ENCODE measurements at regions not wholly inside any gene's neighbourhood (a gene's known extent, or its start where the extent isn't known, plus 50 kb on each side); places are given as distances from the start of the nearest gene placed in this dataset.

DNA sequence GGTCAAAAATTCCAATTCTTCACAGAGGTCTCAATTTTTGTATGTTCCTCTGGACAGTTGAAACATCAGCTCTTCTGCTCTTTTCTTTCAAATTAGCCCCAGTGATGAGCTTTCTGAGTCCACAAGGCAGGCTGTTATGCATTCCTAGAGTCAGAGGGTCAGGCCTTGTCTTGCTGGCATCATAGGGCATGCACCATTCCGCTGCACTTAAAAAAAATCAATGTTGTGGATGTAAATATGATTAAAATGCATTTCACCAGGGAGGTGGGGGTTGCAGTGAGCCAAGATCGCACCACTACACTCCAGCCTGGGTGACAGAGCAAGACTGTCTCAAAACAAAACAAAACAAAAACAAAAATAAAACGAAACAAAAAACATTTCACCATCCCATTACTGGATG lies 465.3 kb downstream of the EIPR1 start:
- Mint-ChIP-seq H3K4me1 (ENCODE audit: low read depth) (no peaks in the 10 kb centered on the region), H3K27ac (no peak overlapping the region), H3K4me3 (no peak overlapping the region), H3K27me3 (peaks cover 22% of the 10 kb centered on the region), H3K36me3 (ENCODE audit: low read depth) (no peaks in the 10 kb centered on the region), H3K9me3 (peaks cover 6% of the 10 kb centered on the region)
- TF ChIP-seq, protein P1, sequence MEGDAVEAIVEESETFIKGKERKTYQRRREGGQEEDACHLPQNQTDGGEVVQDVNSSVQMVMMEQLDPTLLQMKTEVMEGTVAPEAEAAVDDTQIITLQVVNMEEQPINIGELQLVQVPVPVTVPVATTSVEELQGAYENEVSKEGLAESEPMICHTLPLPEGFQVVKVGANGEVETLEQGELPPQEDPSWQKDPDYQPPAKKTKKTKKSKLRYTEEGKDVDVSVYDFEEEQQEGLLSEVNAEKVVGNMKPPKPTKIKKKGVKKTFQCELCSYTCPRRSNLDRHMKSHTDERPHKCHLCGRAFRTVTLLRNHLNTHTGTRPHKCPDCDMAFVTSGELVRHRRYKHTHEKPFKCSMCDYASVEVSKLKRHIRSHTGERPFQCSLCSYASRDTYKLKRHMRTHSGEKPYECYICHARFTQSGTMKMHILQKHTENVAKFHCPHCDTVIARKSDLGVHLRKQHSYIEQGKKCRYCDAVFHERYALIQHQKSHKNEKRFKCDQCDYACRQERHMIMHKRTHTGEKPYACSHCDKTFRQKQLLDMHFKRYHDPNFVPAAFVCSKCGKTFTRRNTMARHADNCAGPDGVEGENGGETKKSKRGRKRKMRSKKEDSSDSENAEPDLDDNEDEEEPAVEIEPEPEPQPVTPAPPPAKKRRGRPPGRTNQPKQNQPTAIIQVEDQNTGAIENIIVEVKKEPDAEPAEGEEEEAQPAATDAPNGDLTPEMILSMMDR (IDR thresholded peaks at IDR 0.05): no peak
- Histone ChIP-seq H3K36me3 (ENCODE audit: insufficient read depth, low read length) (no peaks in the 10 kb centered on the region), H3K4me1 (ENCODE audit: insufficient read depth, low read length) (no peaks in the 10 kb centered on the region), H3K4me3 (ENCODE audit: low read length) (no peak overlapping the region), H3K27ac (ENCODE audit: low read depth in 1 of 2, low read length in 2 of 2) (no peak overlapping the region), H3K9me3 (ENCODE audit: control insufficient read depth in 1 of 2, insufficient read depth in 1 of 2, low read length in 2 of 2) (peaks cover 0 to 12% of the 10 kb centered on the region in 2 experiments), H3K27me3 (ENCODE audit: control insufficient read depth in 1 of 2, insufficient read depth in 2 of 2, low read length in 2 of 2) (no peaks in the 10 kb centered on the region)
- ATAC-seq (ENCODE audit: poor library complexity): no peak
- DNase-seq: no peak
- ChIA-PET POLR2A (no interaction called here), CTCF (no interaction called here)
- intact Hi-C loops (cut with DNase I, micrococcal nuclease): no loop called here

DNA sequence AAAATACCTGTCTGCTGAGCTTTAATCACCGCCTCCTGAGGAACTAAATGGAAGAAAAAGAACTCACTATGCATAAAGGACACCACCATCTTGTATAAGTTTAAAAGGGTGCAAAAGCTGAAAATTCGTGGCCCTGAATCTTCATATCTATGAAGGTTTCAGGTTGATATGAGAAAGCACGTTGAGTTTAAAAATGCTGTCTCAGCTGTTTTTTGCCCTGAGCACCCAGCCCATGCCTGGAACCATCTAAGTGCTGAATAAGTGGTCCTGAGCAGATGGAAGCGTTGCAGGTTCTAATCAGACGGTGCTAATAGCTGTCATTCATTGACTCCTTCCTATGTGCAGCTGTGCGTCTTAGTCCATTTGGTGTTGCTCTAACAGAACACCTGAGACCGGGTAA lies 467.4 kb downstream of the EIPR1 start:
- Histone ChIP-seq H3K27me3 (ENCODE audit: control insufficient read depth in 1 of 2, insufficient read depth in 2 of 2, low read length in 2 of 2) (no peaks in the 10 kb centered on the region), H3K4me1 (ENCODE audit: insufficient read depth, low read length) (no peaks in the 10 kb centered on the region), H3K9me3 (ENCODE audit: control insufficient read depth in 1 of 2, insufficient read depth in 1 of 2, low read length in 2 of 2) (peaks cover 0 to 12% of the 10 kb centered on the region in 2 experiments), H3K27ac (ENCODE audit: low read depth in 1 of 2, low read length in 2 of 2) (no peak overlapping the region), H3K36me3 (ENCODE audit: insufficient read depth, low read length) (no peaks in the 10 kb centered on the region), H3K4me3 (ENCODE audit: low read length) (no peak overlapping the region)
- ChIA-PET CTCF (no interaction called here), POLR2A (no interaction called here)
- no peak for DNase-seq
- Mint-ChIP-seq H3K4me3 (no peak overlapping the region), H3K27me3 (peaks cover 14% of the 10 kb centered on the region), H3K36me3 (ENCODE audit: low read depth) (no peaks in the 10 kb centered on the region), H3K27ac (no peak overlapping the region), H3K9me3 (no peaks in the 10 kb centered on the region), H3K4me1 (ENCODE audit: low read depth) (no peaks in the 10 kb centered on the region)
- no peak for ATAC-seq (ENCODE audit: poor library complexity)
- TF ChIP-seq, protein P1 (IDR thresholded peaks at IDR 0.05): no peak
- intact Hi-C loops (cut with DNase I, micrococcal nuclease): no loop called here

DNA sequence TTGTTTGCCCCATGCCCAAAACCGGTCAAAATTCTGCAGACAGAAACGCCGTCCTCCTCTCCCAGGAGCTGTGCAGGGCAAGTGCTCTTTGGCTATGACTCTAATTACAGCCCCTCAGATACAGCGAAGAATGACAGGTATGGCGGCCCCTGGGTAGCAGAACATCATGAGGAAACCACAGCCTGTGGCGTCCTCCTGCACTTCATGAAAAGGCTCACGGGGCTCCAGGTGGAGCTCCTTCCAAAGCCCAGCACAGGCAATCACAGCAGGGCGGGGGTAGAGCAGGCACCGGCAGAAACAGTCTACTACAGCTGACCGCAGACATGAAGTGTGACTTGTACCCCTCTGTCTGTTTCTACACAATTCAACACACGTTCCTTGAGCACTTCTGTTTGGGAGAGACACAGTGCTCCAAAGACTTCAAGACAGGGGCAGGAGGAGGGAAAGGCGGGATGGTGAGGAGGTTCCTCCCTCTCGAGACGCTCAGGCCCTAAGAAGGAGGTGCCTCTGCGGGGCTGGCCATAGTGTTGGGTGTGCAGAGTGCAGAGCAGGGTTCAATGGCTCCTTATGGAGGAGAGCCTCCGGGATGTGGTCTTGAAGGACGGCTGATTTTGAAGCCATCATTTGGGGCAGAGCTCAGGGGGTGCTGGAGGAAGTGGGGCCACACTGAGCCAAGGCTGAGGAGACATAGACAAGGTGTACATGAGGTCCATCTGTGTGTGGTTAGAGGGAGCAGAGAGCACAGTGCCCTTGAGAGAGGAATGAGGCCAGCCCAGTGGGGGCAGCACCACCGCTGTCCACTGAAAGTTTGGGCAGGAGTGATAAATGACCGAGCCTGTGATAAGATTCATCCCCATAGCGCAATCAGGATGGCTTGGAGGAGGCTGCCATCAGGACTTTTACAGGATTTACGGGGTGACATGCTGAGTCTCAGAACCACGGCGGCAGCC lies 468.3 kb downstream of the EIPR1 start:
- no peaks in the 10 kb centered on the region for H3K4me1 Mint-ChIP-seq (ENCODE audit: low read depth)
- H3K4me3 Mint-ChIP-seq: no peak overlapping the region
- Histone ChIP-seq H3K9me3 (ENCODE audit: control insufficient read depth in 1 of 2, insufficient read depth in 1 of 2, low read length in 2 of 2) (peaks cover 0 to 12% of the 10 kb centered on the region in 2 experiments), H3K36me3 (ENCODE audit: insufficient read depth, low read length) (no peaks in the 10 kb centered on the region), H3K27ac (ENCODE audit: low read depth in 1 of 2, low read length in 2 of 2) (no peak overlapping the region), H3K4me1 (ENCODE audit: insufficient read depth, low read length) (no peaks in the 10 kb centered on the region), H3K27me3 (ENCODE audit: control insufficient read depth in 1 of 2, insufficient read depth in 2 of 2, low read length in 2 of 2) (no peaks in the 10 kb centered on the region), H3K4me3 (ENCODE audit: low read length) (no peak overlapping the region)
- ATAC-seq (ENCODE audit: poor library complexity) (no peak), DNase-seq (no peak)
- ChIA-PET CTCF (no interaction called here), POLR2A (no interaction called here)
- intact Hi-C loops (cut with DNase I, micrococcal nuclease): no loop called here
- TF ChIP-seq, protein P1 (IDR thresholded peaks at IDR 0.05): no peak
- peaks cover 14% of the 10 kb centered on the region for H3K27me3 Mint-ChIP-seq
- no peaks in the 10 kb centered on the region for H3K36me3 Mint-ChIP-seq (ENCODE audit: low read depth)
- H3K9me3 Mint-ChIP-seq: no peaks in the 10 kb centered on the region
- no peak overlapping the region for H3K27ac Mint-ChIP-seq

Measured in CD4-positive, alpha-beta T cell (primary cell).